HG02678 (cell line): ENCODE measurements at regions not wholly inside any gene's neighbourhood (a gene's known extent, or its start where the extent isn't known, plus 50 kb on each side); places are given as distances from the start of the nearest gene placed in this dataset.

Experiments used
- ATAC-seq: cut with Tn5 transposase; IDR thresholded peaks from one replicate; pipeline ENCODE4 v1.9.1; 2021; ENCODE audit warnings: mild to moderate bottlenecking, moderate library complexity; ENCODE audit not compliant: unreplicated experiment

DNA sequence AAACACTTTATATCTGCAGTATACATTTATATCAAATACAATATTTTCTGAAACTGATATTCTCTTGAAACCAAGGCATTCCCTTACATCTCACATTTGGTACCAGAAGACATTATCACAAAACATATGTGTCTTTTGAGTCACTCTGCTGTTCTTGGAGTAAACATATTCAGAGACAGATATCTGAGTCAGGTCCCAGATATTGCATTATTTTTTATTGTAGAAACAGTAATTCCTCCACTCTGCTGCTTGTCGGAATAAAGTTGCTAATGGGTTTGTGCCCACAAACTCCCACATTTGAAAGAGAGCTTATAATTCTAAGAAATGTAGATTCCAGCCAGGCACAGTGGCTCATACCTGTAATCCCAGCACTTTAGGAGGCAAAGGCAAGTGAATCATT is 261.1 kb upstream of the DAPK1 start:
- ATAC-seq, result no peak

DNA sequence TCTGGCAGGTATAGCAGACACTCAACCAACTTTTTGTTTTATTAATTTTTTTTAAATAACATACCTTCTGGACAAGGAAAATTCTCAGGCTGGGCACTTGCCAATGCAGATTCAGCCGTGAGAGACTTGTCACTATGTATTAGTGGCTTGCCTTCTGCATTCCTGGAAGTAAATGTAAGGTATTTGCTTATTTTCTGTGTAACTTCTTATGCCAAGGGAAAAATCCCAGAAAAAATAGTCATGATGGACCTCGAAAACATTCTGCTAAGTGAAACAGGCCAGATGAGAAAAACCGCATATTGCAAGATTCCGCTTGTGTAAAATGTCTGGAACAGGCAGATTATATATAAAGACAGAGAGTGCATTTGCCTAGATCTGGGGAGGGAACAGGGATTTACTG is 260.3 kb upstream of the DAPK1 start:
- no peak for ATAC-seq

DNA sequence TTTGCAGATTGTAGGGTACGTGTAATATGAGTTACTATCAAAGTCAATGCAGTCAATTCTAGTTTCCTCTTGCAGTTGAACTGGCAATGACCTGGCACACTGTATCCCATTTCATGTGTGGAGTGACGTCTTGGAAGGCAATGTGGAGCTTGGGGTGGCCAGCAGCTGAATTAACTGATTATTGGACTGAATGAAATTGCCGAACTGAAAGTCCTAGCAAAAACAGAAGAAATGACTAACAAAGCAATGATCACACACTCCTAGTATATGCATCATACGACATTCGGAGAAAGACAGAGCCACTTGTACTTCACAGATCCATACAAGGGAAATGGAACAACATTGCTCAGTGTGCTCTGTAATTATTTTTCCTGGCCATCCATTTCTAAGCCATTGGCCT is 259.1 kb upstream of the DAPK1 start:
- ATAC-seq, result no peak

DNA sequence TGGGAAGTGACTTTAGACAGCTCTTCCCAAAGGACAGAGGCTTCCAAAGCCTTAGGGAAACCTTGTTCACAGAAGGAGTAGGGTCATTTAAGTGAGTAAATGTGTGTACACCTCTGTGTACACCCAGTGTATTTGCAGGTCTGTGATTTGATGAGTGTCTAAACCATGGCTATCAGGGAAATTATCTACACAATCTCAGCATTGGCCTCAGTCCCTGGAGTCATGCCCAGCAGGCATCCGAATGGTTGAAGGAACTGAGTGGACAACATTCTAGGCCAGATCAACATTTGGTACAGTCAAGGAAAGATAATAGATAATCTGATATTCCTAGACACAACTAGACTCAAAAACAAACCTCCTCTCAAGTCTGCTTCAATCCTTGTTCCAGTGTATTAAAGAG is 258.4 kb upstream of the DAPK1 start:
- ATAC-seq, result no peak

DNA sequence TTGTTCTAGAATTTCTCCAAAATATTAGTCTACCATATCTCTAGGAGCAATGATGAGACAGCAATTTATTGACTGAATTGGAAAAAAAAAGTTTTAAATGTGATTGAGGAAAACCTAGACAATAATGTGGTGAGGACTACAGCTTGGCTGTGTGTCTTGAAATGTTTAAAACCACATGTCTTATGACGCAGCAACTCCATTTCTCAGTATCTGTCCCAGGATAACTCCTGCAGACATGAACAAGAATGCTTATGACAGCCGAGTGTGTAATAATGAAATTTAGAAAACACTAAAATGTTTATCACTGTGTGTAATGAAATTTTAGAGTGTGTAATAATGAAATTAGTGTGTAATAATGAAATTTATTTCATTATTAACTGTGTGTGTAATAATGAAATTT is 254.1 kb upstream of the DAPK1 start:
- no peak for ATAC-seq

DNA sequence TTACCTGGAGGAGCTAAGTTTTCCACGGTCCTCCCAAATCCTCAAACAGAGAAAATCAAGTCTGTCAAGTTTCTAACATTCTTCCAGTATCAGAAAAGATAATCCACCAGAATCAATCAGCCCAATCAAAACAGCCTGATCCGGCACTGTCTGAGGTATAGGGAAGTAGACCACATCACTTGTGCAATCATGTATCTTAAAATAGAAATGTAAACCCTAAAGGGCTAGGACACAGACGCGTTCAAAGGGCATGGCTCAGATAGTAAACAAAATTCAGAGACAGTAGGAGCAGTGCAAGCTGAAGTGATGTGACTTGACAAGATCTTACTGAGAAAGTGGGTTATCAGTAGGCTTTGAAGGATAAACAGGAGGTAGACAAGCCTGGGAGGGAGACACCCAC is 252.4 kb upstream of the DAPK1 start:
- no peak for ATAC-seq

DNA sequence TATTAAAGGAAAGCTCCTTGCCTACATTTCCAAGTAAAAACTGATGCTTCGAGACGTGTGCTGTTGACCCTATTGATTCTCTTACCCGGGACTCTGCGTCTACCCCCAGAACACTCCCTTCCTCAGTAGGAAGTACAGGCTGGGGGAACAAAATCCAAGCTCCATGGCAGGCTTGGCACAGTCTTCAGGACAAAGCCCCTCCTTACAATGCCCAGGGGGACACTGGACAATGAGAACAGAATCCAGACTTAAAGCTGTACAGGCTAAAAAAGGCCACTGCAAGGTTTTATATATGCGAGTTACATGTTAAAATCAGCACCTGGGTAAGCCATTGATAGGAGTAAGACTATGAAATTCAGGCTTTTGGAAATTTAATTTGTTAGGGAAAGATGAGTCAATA is 250.6 kb upstream of the DAPK1 start:
- ATAC-seq, result no peak

DNA sequence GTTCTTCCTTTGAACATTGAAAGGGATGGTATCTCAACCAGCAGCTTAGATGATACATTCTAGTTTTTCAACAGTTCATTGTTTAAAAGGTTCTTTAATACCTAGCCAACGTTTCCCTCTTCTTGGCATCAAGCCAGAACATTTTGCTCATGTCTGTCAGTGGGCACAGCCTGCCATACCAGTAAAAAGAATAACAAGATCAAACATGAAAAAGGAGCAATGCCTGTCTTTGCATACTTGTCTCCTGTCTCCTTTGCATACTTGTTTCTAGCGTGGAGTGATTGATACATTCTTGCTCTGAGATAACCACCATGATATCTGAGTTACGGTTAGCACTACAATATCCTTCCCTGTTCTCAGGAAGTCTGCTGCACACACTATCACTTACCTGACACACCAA is 248.6 kb upstream of the DAPK1 start:
- ATAC-seq, result no peak

GRCh38 chr9:87250205-87250604 is 247.5 kb upstream of the DAPK1 start:
- no peak for ATAC-seq

- ATAC-seq, result no peak
Measured at GRCh38 chr9:87255431-87256155, 242.1 kb upstream of the DAPK1 start.

DNA sequence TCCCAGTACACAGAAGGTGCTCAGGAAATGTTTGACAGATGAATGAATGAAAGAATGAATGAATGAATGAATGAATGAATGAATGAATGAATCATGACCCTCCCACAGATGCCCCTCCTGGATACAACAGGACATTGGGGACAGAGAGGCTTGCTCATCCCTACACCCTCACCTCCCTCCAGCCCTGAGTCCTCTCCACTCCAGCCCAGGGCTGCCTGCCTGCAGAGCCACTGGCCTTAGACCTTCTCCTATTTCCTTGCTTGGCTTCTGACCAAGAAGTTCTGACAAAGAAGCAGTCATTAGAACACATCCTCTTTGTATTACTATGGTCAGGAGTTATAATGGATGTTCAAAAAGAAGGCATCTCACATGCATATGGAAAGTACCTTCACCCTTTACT is 240.7 kb upstream of the DAPK1 start:
- ATAC-seq, result no peak

DNA sequence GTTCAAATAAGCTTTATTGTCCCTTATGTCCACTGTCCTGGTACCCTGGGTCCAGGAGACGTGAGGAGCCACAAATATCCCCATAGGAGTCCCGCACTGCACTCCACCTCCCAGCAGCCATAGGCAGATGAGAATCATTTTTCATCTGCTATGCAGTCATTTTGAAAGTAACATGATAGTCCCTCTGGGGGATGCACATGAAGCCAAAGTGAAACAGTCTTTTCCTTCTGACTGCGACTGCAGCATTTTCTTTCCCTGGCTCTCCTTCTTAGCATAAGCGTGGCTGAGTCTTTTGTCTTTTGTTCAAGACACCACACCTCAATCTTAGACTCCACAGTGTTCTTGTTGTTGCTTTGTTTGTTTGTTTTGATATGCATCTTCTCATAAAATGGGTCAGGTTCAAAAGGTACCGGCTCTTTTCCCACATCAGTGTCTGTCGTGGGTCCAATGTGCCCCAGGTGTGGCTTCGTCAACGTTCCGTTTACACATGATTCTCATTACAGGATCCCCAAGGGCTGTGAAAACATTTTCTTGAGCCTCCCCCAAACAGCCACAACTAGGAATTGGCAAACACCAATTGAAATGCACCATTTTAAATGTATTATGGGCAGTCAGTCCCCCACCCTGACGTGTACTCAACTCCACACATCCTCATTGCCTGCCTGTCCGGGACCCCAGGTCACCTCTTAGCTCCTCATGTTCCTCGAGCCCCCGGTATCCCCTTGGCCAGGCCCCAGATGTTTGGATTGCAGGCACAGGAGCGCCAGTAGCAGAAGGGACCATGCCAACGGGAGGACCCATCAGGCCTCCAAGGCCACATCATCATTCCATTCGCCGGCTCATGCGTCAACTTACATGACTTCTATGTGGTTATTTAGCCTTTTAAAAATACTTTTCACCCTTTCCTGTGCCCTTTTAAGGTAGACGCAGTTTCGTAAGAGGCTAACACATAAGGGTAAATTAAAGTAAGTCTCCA is 237.8 kb upstream of the DAPK1 start:
- no peak for ATAC-seq

GRCh38 chr9:87263291-87263690 is 234.4 kb upstream of the DAPK1 start:
- no peak for ATAC-seq

- ATAC-seq, result no peak
Measured at GRCh38 chr9:87266697-87267096, 231.0 kb upstream of the DAPK1 start.

GRCh38 chr9:87267251-87268070 is 230.2 kb upstream of the DAPK1 start:
- ATAC-seq, result no peak

- no peak for ATAC-seq
Measured at GRCh38 chr9:87269296-87270176, 228.1 kb upstream of the DAPK1 start.

- no peak for ATAC-seq
Measured at GRCh38 chr9:87270221-87270847, 227.3 kb upstream of the DAPK1 start.

DNA sequence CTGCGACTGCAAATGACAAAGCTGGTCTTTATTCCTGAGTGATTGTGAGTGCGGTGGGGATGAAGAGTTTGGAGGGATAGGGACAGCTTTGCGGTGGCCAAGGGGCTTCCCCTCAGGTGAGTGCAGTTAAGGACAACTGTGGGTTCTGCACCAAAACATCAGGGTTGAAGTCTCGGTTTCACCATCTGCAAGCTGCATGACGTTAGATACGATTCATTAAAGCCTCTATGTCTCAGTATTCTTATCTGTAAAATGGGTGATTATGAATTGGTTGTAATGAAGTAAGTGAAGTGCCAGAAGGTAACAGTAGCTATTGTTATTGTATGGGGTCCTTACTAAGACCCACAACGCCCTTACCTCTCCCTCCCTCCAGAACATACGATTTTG is 226.8 kb upstream of the DAPK1 start:
- no peak for ATAC-seq

DNA sequence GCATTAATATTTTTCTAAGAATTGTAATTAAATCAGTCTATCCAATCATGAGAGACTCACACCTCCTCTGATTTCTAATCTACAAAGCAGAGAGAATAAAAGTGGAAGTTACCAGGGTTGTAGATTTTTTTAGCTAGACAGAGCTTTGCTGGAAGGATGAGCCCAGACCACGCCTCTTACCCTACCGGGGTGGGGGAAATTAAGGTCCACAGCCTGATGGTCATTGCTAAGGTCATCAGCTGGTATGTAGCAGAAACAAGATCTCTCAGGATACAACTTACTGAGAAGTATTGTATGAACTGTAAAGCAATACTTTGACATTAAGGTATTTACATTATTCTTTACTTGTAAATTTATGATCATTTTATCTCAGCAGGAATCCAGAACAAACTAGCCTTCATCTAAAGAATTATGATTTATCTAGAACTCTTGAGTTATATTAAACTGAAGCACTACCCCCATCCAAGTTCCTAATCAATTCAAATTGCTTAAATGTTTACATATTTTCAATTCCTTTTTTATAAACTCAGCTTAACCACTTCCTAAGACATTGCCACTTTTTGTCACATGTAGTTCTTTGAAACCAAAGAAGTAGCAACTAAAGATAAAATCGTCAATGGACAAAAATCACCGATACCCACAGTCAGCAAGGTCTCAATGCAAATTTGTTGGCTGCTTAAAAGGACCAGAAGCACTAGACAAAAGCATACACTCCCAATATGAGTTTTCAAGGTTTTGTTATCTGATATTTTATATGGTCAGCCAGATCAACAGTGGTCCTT is 225.8 kb upstream of the DAPK1 start:
- no peak for ATAC-seq
